ENCODE measurements at regions not wholly inside any gene's neighbourhood (a gene's known extent, or its start where the extent isn't known, plus 50 kb on each side); places are given as distances from the start of the nearest gene placed in this dataset.

DNA sequence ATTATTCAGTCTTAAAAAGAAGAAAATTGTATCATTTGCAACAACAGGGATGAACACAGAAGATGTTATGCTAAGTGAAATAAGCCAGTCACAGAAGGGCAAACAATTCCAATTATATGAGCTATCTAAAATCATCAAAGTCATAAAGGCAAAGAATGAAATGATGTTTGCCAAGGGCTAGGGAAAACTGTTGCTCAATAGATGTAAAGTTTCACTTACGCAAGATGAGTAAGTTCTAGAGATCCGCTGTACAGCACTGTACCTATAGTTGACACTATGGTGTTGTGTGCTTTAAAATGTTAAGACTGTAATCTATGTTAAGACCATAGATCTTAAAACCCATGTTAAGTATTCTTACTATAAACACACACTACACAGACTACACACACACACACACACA, 904.6 kb upstream of the LRRN3 start:
- H3K9me3 ChIP-seq: no peaks in the 10 kb centered on the region
- H3K4me1 ChIP-seq: no peaks in the 10 kb centered on the region
- intact Hi-C loops (cut with DNase I; ENCODE audit: low total_unique reads): no loop called here
- H3K27me3 ChIP-seq: no peaks in the 10 kb centered on the region
- H3K4me3 ChIP-seq: no peak overlapping the region
- DNase-seq: no peak
- no peaks in the 10 kb centered on the region for H3K36me3 ChIP-seq
- no peak for TF ChIP-seq POLR2A (IDR thresholded peaks at IDR 0.05)
- TF ChIP-seq, protein P1, sequence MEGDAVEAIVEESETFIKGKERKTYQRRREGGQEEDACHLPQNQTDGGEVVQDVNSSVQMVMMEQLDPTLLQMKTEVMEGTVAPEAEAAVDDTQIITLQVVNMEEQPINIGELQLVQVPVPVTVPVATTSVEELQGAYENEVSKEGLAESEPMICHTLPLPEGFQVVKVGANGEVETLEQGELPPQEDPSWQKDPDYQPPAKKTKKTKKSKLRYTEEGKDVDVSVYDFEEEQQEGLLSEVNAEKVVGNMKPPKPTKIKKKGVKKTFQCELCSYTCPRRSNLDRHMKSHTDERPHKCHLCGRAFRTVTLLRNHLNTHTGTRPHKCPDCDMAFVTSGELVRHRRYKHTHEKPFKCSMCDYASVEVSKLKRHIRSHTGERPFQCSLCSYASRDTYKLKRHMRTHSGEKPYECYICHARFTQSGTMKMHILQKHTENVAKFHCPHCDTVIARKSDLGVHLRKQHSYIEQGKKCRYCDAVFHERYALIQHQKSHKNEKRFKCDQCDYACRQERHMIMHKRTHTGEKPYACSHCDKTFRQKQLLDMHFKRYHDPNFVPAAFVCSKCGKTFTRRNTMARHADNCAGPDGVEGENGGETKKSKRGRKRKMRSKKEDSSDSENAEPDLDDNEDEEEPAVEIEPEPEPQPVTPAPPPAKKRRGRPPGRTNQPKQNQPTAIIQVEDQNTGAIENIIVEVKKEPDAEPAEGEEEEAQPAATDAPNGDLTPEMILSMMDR (IDR thresholded peaks at IDR 0.05): no peak
- H3K27ac ChIP-seq: no peak overlapping the region

GRCh38 chr7:110187877-110188554, 902.9 kb upstream of the LRRN3 start:
- H3K9me3 ChIP-seq: no peaks in the 10 kb centered on the region
- intact Hi-C loops (cut with DNase I; ENCODE audit: low total_unique reads): no loop called here
- H3K4me3 ChIP-seq: no peak overlapping the region
- H3K4me1 ChIP-seq: no peaks in the 10 kb centered on the region
- no peak overlapping the region for H3K27ac ChIP-seq
- no peaks in the 10 kb centered on the region for H3K36me3 ChIP-seq
- TF ChIP-seq, protein P1 (IDR thresholded peaks at IDR 0.05): no peak
- no peak for TF ChIP-seq POLR2A (IDR thresholded peaks at IDR 0.05)
- no peaks in the 10 kb centered on the region for H3K27me3 ChIP-seq
- no peak for DNase-seq

GRCh38 chr7:110204527-110204926, 886.4 kb upstream of the LRRN3 start:
- TF ChIP-seq, protein P1 (IDR thresholded peaks at IDR 0.05): no peak
- TF ChIP-seq POLR2A (IDR thresholded peaks at IDR 0.05): no peak
- Histone ChIP-seq H3K4me3 (no peak overlapping the region), H3K36me3 (no peaks in the 10 kb centered on the region), H3K9me3 (no peaks in the 10 kb centered on the region), H3K27ac (no peak overlapping the region), H3K4me1 (no peaks in the 10 kb centered on the region), H3K27me3 (no peaks in the 10 kb centered on the region)
- no peak for DNase-seq
- intact Hi-C loops (cut with DNase I; ENCODE audit: low total_unique reads): no loop called here

- Histone ChIP-seq H3K27me3 (no peaks in the 10 kb centered on the region), H3K4me1 (no peaks in the 10 kb centered on the region), H3K36me3 (no peaks in the 10 kb centered on the region), H3K27ac (no peak overlapping the region), H3K9me3 (no peaks in the 10 kb centered on the region), H3K4me3 (no peak overlapping the region)
- TF ChIP-seq POLR2A (IDR thresholded peaks at IDR 0.05): no peak
- TF ChIP-seq, protein P1 (IDR thresholded peaks at IDR 0.05): no peak
- DNase-seq: no peak
- intact Hi-C loops (cut with DNase I; ENCODE audit: low total_unique reads): no loop called here
These were observed 885.0 kb upstream of the LRRN3 start for GRCh38 chr7:110205899-110206298.

DNA sequence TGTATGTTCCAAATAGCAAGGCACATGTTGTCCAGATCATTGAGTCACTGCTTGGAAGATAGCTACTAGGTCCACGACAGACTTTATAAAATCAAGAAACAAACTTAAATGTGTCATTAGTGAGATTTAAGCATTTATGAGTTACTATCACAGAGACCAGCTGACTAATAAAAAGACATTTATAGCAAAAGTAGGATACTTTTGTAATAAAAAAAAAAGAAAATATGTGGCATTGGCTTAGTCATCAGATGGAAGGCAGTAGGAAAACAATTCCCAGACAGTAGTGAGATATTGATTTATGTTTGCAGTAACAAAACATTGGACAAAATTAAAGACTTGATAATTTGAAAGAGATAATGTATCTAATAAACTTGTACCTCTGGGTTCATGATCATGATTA, 881.0 kb upstream of the LRRN3 start:
- Histone ChIP-seq H3K9me3 (no peaks in the 10 kb centered on the region), H3K27ac (no peak overlapping the region), H3K36me3 (no peaks in the 10 kb centered on the region), H3K4me1 (no peaks in the 10 kb centered on the region), H3K27me3 (no peaks in the 10 kb centered on the region), H3K4me3 (no peak overlapping the region)
- no peak for DNase-seq
- TF ChIP-seq, protein P1 (IDR thresholded peaks at IDR 0.05): no peak
- TF ChIP-seq POLR2A (IDR thresholded peaks at IDR 0.05): no peak
- intact Hi-C loops (cut with DNase I; ENCODE audit: low total_unique reads): no loop called here

All from uterus (tissue), 3 donors.